Activated CD4-positive, alpha-beta T cell treated with anti-CD3 and anti-CD28 coated beads, Interleukin-2, Interleukin-6, amounts not matched to agents 100 ng/mL and 50 ng/mL, durations not matched to agents 16 hours and 8 hours (primary cell): ENCODE measurements at regions not wholly inside any gene's neighbourhood (a gene's known extent, or its start where the extent isn't known, plus 50 kb on each side); places are given as distances from the start of the nearest gene placed in this dataset.

Experiments
- DNase-seq: peaks from one replicate; pipeline ENCODE4 v3.0.0-alpha.2; 2020

- no peak for DNase-seq
These were observed 241.5 kb upstream of the SATB1 start for GRCh38 chr3:18666655-18667054.

- DNase-seq, result peak; percentile 61
These were observed 234.9 kb upstream of the SATB1 start for GRCh38 chr3:18660059-18660458.

DNA sequence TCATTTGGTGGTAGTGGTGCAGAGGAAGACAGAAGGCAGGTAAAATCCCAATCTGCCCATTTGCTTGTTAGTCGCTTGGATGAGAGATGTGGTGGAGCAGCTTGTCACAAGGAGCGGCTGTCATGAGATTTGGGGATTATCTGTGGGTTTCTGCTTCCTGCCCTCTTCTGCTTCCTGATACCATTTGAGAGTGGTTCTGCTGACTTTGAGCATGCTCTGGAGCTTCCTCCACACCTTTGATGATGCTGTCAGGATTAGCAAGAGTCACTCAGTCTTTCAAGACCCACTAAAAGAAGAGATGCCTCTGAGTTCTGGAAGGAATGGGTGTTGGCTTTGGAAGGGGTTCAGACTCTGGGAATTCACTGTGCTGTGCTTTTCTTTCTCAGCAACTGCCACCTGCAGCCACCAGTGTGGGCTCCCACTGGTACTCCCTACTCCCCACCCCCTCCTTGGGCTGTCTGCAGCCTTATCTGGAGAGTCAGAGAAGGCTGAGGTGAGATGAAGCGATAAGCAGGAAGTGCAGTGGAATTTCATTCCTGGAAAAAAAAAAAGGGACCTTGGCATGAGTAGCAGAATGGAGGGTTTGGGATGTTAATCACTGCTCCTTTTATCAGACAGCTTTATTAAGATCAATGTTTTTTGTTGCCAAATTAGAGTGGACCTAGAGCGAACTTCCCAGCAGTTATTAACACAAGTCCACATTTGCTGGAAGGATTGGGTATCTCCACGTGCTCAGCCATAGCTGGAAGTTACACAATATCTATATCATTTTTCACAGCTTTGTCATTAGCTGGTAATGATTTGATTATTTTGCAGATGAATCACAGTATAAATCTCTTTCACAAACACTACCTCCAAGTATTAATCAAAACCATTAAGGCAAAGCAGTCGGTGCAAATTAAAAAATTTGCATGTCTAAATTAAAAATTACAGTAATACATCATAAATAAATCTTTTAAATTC, 233.0 kb upstream of the SATB1 start:
- peak; percentile 84 for DNase-seq

DNA sequence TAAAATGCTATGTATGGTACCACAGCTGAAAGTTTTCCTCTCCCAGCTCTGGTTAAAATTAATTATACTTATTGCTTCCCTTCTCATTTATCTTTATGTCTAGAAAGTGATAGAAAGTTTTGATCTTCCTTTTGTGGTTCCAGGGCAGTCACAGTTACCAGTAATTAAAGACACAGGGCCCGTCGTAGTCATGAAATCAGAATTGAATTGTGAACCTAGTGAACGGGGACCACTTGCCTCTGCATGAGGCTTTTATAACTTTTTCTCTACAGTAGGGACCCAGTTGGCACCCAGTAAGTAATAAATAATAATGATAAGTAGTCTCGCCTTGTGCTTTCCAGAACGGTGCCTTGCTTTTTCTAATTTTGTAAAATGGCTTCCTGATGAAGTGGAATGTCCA, 231.7 kb upstream of the SATB1 start:
- DNase-seq, result no peak

DNA sequence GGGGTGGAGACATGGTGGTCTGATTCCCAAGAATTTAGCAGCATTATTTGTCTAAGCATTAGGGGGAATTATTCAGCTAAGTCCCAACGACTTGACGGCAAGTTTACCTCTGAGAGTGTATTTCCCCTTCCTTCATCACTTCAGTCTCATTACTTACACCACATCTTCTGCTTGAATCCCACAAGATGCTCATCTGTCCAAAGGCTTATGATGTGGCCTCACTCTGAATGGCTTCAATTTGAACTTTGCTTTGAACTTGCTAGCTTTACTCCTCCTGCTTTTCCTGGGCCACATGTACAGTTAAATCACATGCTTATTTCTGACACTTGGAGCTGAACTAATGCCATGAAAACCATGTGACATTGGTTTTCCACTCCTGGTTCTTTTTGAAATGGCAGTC, 231.3 kb upstream of the SATB1 start:
- DNase-seq, result no peak

- no peak for DNase-seq
These were observed 230.7 kb upstream of the SATB1 start for GRCh38 chr3:18655827-18656226.

DNA sequence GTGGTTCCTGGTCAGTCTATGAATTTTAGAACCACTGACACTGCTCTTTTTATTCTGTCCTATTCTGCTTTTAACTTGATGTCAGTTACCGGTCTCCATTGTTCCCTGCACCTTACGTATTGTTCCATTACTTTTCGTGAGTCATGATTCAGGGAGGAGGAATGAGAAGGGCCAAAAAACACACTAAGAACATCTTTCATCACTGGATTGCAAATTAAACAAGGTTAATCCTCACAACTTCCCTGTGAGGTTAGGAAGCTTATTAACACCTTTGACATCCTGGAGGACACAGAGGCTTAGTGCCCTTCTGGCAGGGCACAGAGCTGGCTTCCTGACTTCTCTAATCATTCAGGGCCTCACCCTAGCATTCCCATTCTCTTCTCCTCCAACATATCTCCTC, 227.6 kb upstream of the SATB1 start:
- no peak for DNase-seq

DNA sequence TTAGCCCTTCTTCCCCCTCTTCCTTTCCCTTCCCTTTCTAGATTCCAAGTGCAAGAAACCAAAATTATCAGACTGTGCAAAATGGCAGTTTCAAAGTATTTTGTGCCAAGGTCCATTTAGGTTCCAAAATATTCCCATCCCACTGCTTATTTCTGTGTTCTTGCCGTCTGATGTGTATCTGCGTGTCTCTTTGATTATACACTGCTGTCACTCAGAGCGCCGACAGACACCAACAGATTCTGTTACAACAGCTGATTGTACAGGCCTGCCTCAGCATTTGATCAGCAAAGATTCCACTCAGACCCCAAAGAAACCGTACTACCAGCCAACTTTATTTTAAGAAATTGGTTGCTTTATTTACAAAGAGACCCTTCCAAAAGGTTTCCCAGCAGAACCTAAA, 225.6 kb upstream of the SATB1 start:
- DNase-seq, result no peak

GRCh38 chr3:18649666-18650363, 224.7 kb upstream of the SATB1 start:
- DNase-seq, result peak; percentile 94

GRCh38 chr3:18648868-18649462, 223.8 kb upstream of the SATB1 start:
- DNase-seq, result peak; percentile 54

GRCh38 chr3:18648159-18648558, 223.0 kb upstream of the SATB1 start:
- DNase-seq, result no peak

DNA sequence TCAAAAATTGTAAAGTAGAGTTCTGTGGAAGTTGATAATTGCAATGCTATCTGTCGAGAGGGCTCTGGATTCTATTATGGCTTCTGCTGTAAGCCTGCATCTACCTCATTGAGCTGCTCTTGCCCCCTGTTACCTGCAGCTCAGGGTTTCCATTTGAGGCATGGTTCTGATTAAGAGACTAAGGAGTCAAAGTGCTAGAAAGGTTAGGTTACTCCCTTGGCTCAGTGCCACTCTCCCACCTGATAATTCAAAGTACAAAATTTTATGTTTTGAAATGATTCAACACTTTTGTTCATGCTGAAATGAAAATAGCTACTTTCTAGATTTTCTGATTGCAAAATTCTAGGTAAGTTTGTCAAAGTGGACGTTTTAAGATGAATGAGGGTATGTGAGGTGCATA, 220.5 kb upstream of the SATB1 start:
- peak; percentile 60 for DNase-seq

- DNase-seq, result peak; percentile 28
These were observed 218.1 kb upstream of the SATB1 start for GRCh38 chr3:18643281-18643680.

- DNase-seq, result no peak
These were observed 216.8 kb upstream of the SATB1 start for GRCh38 chr3:18641916-18642315.

DNA sequence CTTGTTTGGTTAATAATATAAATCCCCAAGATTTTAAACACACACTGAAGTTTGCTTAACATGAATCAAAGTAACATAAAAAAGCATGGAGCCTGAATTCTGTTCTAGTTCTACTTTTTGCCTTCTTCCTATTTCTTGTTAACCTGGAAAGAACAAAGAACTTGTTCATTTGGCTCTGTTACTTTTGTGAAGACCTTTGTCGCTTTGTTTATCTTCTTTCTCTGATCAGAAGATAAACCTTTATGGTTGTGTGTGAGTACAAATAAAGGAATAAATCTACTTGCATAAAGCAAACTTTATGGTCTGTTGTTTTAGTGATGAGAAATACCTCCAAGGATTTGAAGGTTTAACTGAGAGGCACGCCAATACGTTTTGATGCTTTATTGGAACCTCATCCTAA, 210.1 kb upstream of the SATB1 start:
- DNase-seq, result no peak

GRCh38 chr3:18634461-18634860, 209.3 kb upstream of the SATB1 start:
- no peak for DNase-seq

GRCh38 chr3:18633002-18633401, 207.9 kb upstream of the SATB1 start:
- DNase-seq, result no peak

GRCh38 chr3:18630295-18630694, 205.2 kb upstream of the SATB1 start:
- no peak for DNase-seq

DNA sequence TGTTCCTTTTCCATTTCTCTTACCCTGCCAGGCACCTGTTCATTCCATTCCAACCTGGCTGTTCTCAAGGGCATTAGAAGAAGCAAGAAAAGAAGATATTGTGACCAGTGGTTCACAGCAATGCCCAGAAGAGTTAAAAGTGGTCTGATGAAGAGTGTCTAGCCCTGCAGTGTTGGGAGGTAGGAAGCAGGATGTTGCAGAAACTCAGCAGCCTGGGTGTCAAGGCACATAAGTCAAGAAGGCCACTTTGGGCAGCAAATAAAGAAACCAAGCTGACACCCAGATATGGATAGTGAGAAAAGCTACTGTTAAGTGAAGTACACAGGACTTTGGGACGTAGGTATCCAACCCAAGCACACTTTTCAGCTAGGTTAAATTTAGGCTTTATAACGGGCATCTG, 199.9 kb upstream of the SATB1 start:
- no peak for DNase-seq

GRCh38 chr3:18623220-18623619, 198.1 kb upstream of the SATB1 start:
- DNase-seq, result no peak

- DNase-seq, result no peak
These were observed 193.6 kb upstream of the SATB1 start for GRCh38 chr3:18618723-18619122.

DNA sequence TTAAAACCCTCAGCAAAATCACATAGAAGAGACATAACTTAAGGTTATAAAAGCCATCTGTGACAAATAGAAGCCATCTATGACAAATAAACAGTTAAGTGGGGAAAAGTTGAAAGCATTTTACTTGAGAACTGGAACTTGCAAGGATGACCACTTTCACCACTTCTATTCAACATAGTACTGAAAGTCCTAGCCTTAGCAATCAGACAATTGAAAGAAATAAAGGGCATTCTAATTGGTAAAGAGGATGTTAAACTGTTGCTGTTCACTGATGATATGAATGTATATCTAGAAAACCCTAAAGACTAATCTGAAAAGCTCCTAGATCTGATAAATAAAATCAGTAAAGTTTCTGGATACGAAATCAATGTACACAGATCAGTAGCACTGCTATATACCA, 186.9 kb upstream of the SATB1 start:
- DNase-seq, result no peak

- no peak for DNase-seq
These were observed 184.0 kb upstream of the SATB1 start for GRCh38 chr3:18609187-18609586.

DNA sequence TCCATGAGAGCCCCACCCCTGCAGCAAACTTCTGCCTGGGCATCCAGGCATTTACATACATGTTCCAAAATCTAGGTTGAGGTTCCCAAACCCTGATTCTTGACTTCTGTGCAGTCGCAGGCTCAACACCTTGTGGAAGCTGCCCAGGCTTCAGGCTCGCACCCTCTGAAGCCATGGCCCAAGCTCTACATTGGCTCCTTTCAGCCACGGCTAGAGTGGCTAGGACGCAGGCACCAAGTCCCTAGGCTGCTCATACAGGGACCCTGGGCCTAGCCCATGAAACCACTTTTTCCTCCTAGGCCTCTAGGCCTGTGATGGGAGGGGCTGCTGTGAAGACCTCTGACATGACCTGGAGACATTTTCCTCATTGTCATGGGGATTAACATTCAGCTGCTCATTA, 172.8 kb upstream of the SATB1 start:
- DNase-seq, result no peak
